ENCODE measurements at regions not wholly inside any gene's neighbourhood (a gene's known extent, or its start where the extent isn't known, plus 50 kb on each side); places are given as distances from the start of the nearest gene placed in this dataset.

DNA sequence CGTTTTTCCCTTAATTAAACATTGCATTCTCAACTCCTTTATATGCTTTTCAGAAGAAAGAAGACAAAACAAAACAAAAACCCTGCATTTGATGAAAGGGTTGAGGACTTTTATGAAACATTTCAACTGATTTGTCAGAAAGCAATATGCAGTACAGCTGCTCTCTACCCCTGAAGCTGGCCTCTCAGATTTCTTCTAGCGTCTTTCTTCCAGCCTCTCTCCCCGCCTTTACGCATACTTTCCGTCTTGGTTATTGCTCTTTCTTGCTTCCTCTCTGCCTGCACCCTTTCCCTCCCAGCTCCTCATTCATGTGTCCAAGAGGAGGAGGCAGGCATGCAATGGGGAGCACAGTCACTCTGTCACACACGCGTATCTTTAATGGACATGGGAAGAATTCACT is 91.0 kb upstream of the COL1A2 start:
- TF ChIP-seq, protein P1, sequence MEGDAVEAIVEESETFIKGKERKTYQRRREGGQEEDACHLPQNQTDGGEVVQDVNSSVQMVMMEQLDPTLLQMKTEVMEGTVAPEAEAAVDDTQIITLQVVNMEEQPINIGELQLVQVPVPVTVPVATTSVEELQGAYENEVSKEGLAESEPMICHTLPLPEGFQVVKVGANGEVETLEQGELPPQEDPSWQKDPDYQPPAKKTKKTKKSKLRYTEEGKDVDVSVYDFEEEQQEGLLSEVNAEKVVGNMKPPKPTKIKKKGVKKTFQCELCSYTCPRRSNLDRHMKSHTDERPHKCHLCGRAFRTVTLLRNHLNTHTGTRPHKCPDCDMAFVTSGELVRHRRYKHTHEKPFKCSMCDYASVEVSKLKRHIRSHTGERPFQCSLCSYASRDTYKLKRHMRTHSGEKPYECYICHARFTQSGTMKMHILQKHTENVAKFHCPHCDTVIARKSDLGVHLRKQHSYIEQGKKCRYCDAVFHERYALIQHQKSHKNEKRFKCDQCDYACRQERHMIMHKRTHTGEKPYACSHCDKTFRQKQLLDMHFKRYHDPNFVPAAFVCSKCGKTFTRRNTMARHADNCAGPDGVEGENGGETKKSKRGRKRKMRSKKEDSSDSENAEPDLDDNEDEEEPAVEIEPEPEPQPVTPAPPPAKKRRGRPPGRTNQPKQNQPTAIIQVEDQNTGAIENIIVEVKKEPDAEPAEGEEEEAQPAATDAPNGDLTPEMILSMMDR (IDR thresholded peaks at IDR 0.05), result no peak
- no peak for TF ChIP-seq POLR2A (IDR thresholded peaks at IDR 0.05)
